Calu3 (cell line): ENCODE measurements at regions not wholly inside any gene's neighbourhood (a gene's known extent, or its start where the extent isn't known, plus 50 kb on each side); places are given as distances from the start of the nearest gene placed in this dataset.

ENCODE experiments used
- BruUV-seq: library from RNA; stranded (reverse); fragments of 400-500 nt; replicated peaks from 2 replicates; lab custom pipeline; 2021; lab: Mats Ljungman, UMichigan
- CTCF ChIA-PET: fragments of 300-600 bp; sonication (Branson Sonifier 250); formaldehyde crosslinking; loops from one replicate; lab custom pipeline; 2022; ENCODE audit warnings: antibody characterized with exemption; lab: Charles Lee
- DNase-seq: peaks from one replicate; pipeline ENCODE4 v3.0.0; 2022
- H3K27ac Mint-ChIP-seq: one replicate; pipeline ENCODE4 v1.8.0; 2022; ENCODE audit warnings: mixed read lengths; ENCODE audit not compliant: unreplicated experiment
- H3K27me3 Mint-ChIP-seq: one replicate; pipeline ENCODE4 v1.8.0; 2022; ENCODE audit warnings: mixed read lengths; ENCODE audit not compliant: unreplicated experiment
- H3K36me3 Mint-ChIP-seq: one replicate; pipeline ENCODE4 v1.8.0; 2022; ENCODE audit warnings: mild to moderate bottlenecking, moderate library complexity, mixed read lengths; ENCODE audit not compliant: insufficient read depth, unreplicated experiment
- H3K4me1 Mint-ChIP-seq: one replicate; pipeline ENCODE4 v1.8.0; 2022; ENCODE audit warnings: mild to moderate bottlenecking, low read depth, mixed read lengths; ENCODE audit not compliant: unreplicated experiment
- H3K4me3 Mint-ChIP-seq: one replicate; pipeline ENCODE4 v1.8.0; 2022; ENCODE audit warnings: mild to moderate bottlenecking, low read depth, moderate library complexity, mixed read lengths; ENCODE audit not compliant: unreplicated experiment
- H3K9me3 Mint-ChIP-seq: one replicate; pipeline ENCODE4 v1.8.0; 2022; ENCODE audit warnings: low read depth, mixed read lengths; ENCODE audit not compliant: unreplicated experiment
- intact Hi-C: fragments of 100-400 bp; cut with micrococcal nuclease; formaldehyde crosslinking; loops from one replicate; pipeline ENCODE4 v1.10.0; 2022; ENCODE audit not compliant: unreplicated experiment
- TF ChIP-seq, protein P1 (sequence below): fragments of 200-600 bp; IDR thresholded peaks from one replicate; pipeline ENCODE4 v1.8.0; 2022; ENCODE audit warnings: antibody characterized with exemption; ENCODE audit not compliant: unreplicated experiment

DNA sequence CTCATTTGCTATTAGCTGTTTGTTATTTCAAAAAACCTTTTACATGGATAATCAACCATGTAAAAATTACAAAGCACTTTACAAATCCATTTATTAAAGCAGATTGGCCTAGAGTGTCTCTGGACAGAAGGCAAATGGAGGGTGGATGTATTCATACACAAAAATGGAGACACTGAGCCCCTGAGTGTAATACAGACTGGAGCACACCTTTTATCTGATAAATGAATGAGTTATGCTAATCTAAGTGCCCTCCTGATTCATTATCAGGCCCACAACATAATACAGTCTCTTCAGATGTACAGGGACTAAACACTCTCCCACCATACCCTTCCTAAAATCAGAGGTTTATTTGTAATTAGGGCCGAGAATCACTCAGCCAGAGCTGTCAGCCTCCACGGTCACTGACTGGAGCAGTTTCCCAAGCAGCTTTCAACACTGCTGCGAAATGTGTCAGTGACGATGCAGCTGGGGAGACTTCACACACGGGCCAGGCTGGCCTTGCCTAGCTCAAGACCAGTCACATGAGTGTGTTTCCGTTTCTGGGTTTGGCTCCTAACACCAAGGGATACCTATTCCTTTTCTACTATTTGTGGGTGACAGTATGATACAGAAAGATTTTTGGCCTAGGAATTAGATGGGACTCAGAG lies 271.8 kb downstream of the ZIC1 start:
- CTCF ChIA-PET = no interaction called here
- no TSS peak for BruUV-seq
- H3K27ac Mint-ChIP-seq = no peak overlapping the region
- H3K36me3 Mint-ChIP-seq = no peaks in the 10 kb centered on the region
- H3K4me1 Mint-ChIP-seq = peaks cover 8% of the 10 kb centered on the region
- peaks cover 2% of the 10 kb centered on the region for H3K9me3 Mint-ChIP-seq
- TF ChIP-seq, protein P1, sequence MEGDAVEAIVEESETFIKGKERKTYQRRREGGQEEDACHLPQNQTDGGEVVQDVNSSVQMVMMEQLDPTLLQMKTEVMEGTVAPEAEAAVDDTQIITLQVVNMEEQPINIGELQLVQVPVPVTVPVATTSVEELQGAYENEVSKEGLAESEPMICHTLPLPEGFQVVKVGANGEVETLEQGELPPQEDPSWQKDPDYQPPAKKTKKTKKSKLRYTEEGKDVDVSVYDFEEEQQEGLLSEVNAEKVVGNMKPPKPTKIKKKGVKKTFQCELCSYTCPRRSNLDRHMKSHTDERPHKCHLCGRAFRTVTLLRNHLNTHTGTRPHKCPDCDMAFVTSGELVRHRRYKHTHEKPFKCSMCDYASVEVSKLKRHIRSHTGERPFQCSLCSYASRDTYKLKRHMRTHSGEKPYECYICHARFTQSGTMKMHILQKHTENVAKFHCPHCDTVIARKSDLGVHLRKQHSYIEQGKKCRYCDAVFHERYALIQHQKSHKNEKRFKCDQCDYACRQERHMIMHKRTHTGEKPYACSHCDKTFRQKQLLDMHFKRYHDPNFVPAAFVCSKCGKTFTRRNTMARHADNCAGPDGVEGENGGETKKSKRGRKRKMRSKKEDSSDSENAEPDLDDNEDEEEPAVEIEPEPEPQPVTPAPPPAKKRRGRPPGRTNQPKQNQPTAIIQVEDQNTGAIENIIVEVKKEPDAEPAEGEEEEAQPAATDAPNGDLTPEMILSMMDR = no peak
- no peak overlapping the region for H3K4me3 Mint-ChIP-seq
- no peaks in the 10 kb centered on the region for H3K27me3 Mint-ChIP-seq
- intact Hi-C loops = no loop called here
- no peak for DNase-seq

DNA sequence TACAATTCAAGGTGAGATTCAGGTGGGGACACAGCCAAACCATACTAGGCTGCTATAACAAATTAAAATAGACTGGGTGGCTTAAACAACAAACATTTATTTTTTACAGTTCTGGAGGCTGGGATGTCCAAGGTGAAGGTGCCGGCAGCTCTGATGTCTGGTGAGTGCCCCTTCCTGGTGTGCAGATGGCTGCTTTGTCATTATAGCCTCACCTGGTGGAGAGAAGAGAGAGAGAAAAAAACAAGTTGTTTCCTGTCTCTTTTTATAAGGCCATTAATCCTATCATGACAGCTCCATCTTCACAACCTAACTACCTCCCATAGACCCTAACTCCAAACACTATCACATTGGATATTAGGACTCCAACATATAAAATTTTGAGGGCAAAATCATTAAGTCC lies 279.7 kb downstream of the ZIC1 start:
- Mint-ChIP-seq H3K36me3 (no peaks in the 10 kb centered on the region), H3K4me3 (no peak overlapping the region), H3K9me3 (peaks cover 2% of the 10 kb centered on the region), H3K27me3 (no peaks in the 10 kb centered on the region), H3K4me1 (no peaks in the 10 kb centered on the region), H3K27ac (no peak overlapping the region)
- TF ChIP-seq, protein P1 = no peak
- DNase-seq = no peak
- no TSS peak for BruUV-seq
- intact Hi-C loops = no loop called here
- CTCF ChIA-PET = no interaction called here

DNA sequence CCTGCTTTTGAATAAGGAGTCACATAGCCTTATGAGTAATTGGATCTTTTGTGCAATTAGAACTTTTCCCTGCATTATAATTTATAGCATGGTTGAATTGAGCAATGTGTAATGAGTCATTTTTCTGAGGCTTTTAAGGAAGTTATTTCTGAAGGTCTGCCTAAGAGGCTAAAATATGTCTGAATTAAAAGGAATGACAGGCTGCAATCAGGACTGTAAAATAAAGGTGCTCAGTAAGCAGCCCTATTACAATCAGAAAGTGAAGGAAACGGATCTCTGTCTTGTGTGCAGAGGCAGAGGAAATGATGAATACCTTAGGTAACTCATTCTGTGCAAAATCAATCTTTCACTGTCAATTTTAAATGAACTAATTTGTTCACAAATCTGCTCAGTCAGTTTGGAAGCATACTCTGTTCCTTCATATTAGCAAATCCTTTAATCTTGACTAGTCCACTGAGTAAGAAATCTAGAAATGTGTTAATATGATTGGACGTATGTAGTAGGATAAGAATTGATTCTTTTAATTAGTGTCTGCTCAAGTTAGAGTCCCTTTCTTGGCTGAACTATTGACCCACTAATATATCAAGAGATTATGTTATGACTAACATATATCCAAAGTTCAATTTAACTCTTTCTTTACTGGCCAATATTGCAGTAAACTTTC lies 290.1 kb downstream of the ZIC1 start:
- CTCF ChIA-PET = no interaction called here
- Mint-ChIP-seq H3K9me3 (peaks cover 2% of the 10 kb centered on the region), H3K4me3 (peak overlapping the region; percentile 27), H3K27me3 (no peaks in the 10 kb centered on the region), H3K36me3 (no peaks in the 10 kb centered on the region), H3K4me1 (peaks cover 33% of the 10 kb centered on the region), H3K27ac (peak overlapping the region; percentile 76)
- intact Hi-C loops = loop anchor here (2.0 kb wide), 2 partner anchors 97 to 377 kb away; no protein-coding TSS in a partner anchor
- peak; percentile 24 for DNase-seq
- TF ChIP-seq, protein P1 = no peak
- no TSS peak for BruUV-seq

DNA sequence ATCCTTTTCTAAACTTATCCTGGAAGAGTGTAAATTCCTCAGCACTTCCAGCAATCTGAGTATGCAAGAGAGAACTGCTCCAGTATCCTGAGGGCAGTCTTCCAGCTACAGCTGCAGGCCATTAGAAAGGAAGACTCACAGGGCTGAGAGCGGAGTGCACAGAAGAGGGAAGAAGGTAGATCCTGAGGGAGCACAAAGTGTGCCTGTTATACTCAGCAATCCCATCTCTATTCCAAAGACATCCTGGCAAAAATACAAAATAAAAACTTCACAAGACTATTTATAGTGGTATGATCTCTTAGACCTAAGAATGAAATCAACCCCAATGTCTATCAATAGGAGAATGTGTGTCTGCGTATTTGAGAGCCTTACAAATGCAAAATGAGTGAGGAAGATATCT lies 292.0 kb downstream of the ZIC1 start:
- no peak for DNase-seq
- H3K4me1 Mint-ChIP-seq = peaks cover 33% of the 10 kb centered on the region
- CTCF ChIA-PET = no interaction called here
- TF ChIP-seq, protein P1 = no peak
- H3K27me3 Mint-ChIP-seq = no peaks in the 10 kb centered on the region
- intact Hi-C loops = loop anchor here (5.0 kb wide), 1 partner anchor 116 kb away; no protein-coding TSS in a partner anchor
- peaks cover 2% of the 10 kb centered on the region for H3K9me3 Mint-ChIP-seq
- no peak overlapping the region for H3K4me3 Mint-ChIP-seq
- no peaks in the 10 kb centered on the region for H3K36me3 Mint-ChIP-seq
- peak overlapping the region; percentile 50 for H3K27ac Mint-ChIP-seq
- BruUV-seq = no TSS peak
